ENCODE measurements at regions not wholly inside any gene's neighbourhood (a gene's known extent, or its start where the extent isn't known, plus 50 kb on each side); places are given as distances from the start of the nearest gene placed in this dataset.

DNA sequence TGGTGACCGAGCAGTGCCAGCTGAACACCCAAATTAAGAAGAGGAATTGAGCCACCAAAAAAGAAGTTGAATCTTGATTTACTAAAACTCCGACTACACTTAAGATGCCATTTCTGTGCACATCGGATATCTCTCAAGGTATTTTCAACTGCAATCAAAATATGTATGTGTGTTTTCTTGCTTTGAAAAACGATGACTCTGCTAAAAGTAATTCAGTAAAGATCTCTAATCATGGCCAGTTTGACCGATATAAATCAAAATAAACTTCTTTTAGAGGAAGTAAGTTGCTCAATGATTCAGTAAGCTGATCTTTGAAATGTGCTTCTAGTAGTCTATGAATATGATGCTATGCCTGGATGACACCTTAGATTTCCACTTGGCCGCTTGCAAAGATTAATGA is 453.5 kb upstream of the TPK1 start:
- H3K9me2 ChIP-seq (ENCODE audit: insufficient read depth, low read length), result no peaks in the 10 kb centered on the region
- no peaks in the 10 kb centered on the region for H3K36me3 ChIP-seq (ENCODE audit: insufficient read depth, low read length)
- H2AFZ ChIP-seq (ENCODE audit: low read length), result no peak overlapping the region
- intact Hi-C loops (cut with micrococcal nuclease; ENCODE audit: unreplicated experiment), result no loop called here
- DNase-seq (ENCODE audit: low spot score), result no peak
- no peak overlapping the region for H3K4me2 ChIP-seq (ENCODE audit: low read length)
- no peak overlapping the region for H3K4me3 ChIP-seq (ENCODE audit: low read depth, low read length, poor library complexity, severe bottlenecking)
- no peak for TF ChIP-seq EZH2phosphoT487 (IDR thresholded peaks at IDR 0.05; ENCODE audit: borderline replicate concordance, low read depth, low read length)
- TF ChIP-seq, protein P1, sequence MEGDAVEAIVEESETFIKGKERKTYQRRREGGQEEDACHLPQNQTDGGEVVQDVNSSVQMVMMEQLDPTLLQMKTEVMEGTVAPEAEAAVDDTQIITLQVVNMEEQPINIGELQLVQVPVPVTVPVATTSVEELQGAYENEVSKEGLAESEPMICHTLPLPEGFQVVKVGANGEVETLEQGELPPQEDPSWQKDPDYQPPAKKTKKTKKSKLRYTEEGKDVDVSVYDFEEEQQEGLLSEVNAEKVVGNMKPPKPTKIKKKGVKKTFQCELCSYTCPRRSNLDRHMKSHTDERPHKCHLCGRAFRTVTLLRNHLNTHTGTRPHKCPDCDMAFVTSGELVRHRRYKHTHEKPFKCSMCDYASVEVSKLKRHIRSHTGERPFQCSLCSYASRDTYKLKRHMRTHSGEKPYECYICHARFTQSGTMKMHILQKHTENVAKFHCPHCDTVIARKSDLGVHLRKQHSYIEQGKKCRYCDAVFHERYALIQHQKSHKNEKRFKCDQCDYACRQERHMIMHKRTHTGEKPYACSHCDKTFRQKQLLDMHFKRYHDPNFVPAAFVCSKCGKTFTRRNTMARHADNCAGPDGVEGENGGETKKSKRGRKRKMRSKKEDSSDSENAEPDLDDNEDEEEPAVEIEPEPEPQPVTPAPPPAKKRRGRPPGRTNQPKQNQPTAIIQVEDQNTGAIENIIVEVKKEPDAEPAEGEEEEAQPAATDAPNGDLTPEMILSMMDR (conservative IDR thresholded peaks at IDR 0.05; ENCODE audit: low read length), result no peak
- H3K27ac ChIP-seq (ENCODE audit: low read depth, low read length, poor library complexity, severe bottlenecking), result no peak overlapping the region
- H4K20me1 ChIP-seq (ENCODE audit: insufficient read depth, low read length), result no peaks in the 10 kb centered on the region
- ChIA-PET POLR2A (no interaction called here), CTCF (ENCODE audit: unreplicated experiment) (no interaction called here)
- no peaks in the 10 kb centered on the region for H3K79me2 ChIP-seq (ENCODE audit: insufficient read depth, low read depth, low read length)
- no peaks in the 10 kb centered on the region for H3K9me3 ChIP-seq (ENCODE audit: low read length)
- BruUV-seq (replicated peaks), result no TSS peak
- no peaks in the 10 kb centered on the region for H3K4me1 ChIP-seq (ENCODE audit: insufficient read depth, low read length, poor library complexity, severe bottlenecking)

DNA sequence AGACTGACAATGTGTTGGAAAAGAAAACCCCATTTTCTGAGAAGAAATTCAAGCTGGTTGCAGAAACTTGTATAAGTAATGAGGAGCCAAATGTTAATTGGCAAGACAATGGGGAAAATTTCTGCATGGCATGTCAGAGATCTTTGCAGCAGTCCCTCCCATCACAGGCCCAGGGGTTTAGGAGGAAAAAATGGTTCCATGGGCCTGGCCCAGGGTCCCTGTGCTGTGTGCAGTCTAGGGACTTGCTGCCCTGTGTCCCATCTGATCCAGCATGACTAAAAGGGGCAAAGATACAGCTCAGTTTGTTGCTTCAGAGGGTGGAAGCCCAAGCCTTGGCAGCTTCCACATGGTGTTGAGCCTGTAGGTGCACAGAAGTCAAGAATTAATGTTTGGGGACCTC is 440.3 kb upstream of the TPK1 start:
- TF ChIP-seq, protein P1 (conservative IDR thresholded peaks at IDR 0.05; ENCODE audit: low read length), result no peak
- TF ChIP-seq EZH2phosphoT487 (IDR thresholded peaks at IDR 0.05; ENCODE audit: borderline replicate concordance, low read depth, low read length), result no peak
- POLR2A ChIA-PET, result no interaction called here
- H3K36me3 ChIP-seq (ENCODE audit: insufficient read depth, low read length), result no peaks in the 10 kb centered on the region
- H3K9me3 ChIP-seq (ENCODE audit: low read length), result no peaks in the 10 kb centered on the region
- no peak for DNase-seq (ENCODE audit: low spot score)
- no peaks in the 10 kb centered on the region for H4K20me1 ChIP-seq (ENCODE audit: insufficient read depth, low read length)
- CTCF ChIA-PET (ENCODE audit: unreplicated experiment), result no interaction called here
- intact Hi-C loops (cut with micrococcal nuclease; ENCODE audit: unreplicated experiment), result no loop called here
- no peak overlapping the region for H3K4me3 ChIP-seq (ENCODE audit: low read depth, low read length, poor library complexity, severe bottlenecking)
- H3K9me2 ChIP-seq (ENCODE audit: insufficient read depth, low read length), result no peaks in the 10 kb centered on the region
- no TSS peak for BruUV-seq (replicated peaks)
- H3K4me1 ChIP-seq (ENCODE audit: insufficient read depth, low read length, poor library complexity, severe bottlenecking), result no peaks in the 10 kb centered on the region
- no peaks in the 10 kb centered on the region for H3K79me2 ChIP-seq (ENCODE audit: insufficient read depth, low read depth, low read length)
- H3K27ac ChIP-seq (ENCODE audit: low read depth, low read length, poor library complexity, severe bottlenecking), result no peak overlapping the region
- no peak overlapping the region for H2AFZ ChIP-seq (ENCODE audit: low read length)
- no peak overlapping the region for H3K4me2 ChIP-seq (ENCODE audit: low read length)

DNA sequence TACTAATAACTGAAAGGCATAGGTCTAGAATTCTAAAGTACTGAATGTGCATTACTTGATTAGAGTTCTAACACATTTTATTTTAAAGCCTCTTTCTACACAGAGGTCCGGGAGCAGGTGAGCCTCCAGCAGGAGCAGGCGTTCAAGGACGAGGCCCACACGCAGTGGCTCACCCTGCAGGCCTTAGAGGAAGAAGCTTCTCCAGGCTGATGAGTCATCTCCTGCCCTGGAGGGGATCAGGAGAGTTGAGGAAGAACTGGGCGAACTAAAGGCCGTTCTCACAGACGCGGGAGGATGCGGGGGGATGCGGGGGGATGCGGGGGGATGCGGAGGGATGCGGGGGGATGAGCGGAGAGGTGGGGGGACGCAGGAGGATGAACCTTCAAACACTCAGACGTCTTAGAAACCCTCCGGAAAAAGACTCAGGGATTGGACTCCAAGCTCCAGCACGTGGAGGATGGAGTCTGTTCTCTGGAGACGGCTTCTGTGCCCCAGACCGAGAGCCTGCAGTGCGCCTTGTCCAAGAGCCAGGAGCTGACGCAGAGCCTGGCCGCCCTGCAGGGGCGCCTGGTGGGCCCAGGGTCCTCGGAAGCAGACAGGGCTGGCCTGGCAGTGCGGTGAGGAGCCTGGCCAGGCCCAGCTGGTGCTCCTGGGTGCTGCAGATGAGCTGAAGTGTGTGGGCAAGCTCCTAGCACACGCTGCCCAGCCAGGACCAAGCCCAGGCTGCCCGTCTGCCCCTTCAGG is 433.7 kb upstream of the TPK1 start:
- Histone ChIP-seq H3K4me3 (ENCODE audit: low read depth, low read length, poor library complexity, severe bottlenecking) (no peak overlapping the region), H3K36me3 (ENCODE audit: insufficient read depth, low read length) (no peaks in the 10 kb centered on the region), H3K4me1 (ENCODE audit: insufficient read depth, low read length, poor library complexity, severe bottlenecking) (no peaks in the 10 kb centered on the region), H3K79me2 (ENCODE audit: insufficient read depth, low read depth, low read length) (no peaks in the 10 kb centered on the region), H3K9me2 (ENCODE audit: insufficient read depth, low read length) (no peaks in the 10 kb centered on the region), H3K9me3 (ENCODE audit: low read length) (no peaks in the 10 kb centered on the region), H4K20me1 (ENCODE audit: insufficient read depth, low read length) (no peaks in the 10 kb centered on the region), H3K4me2 (ENCODE audit: low read length) (no peak overlapping the region), H2AFZ (ENCODE audit: low read length) (no peak overlapping the region), H3K27ac (ENCODE audit: low read depth, low read length, poor library complexity, severe bottlenecking) (no peak overlapping the region)
- TF ChIP-seq EZH2phosphoT487 (IDR thresholded peaks at IDR 0.05; ENCODE audit: borderline replicate concordance, low read depth, low read length), result no peak
- TF ChIP-seq, protein P1 (conservative IDR thresholded peaks at IDR 0.05; ENCODE audit: low read length), result no peak
- BruUV-seq (replicated peaks), result no TSS peak
- ChIA-PET CTCF (ENCODE audit: unreplicated experiment) (no interaction called here), POLR2A (interaction anchor here (0.5 kb wide), 1 partner anchor 151 kb away, joined by 3 read pairs; no protein-coding TSS in a partner anchor)
- intact Hi-C loops (cut with micrococcal nuclease; ENCODE audit: unreplicated experiment), result no loop called here
- no peak for DNase-seq (ENCODE audit: low spot score)

Data from OCI-LY7 (cell line).